Hematopoietic multipotent progenitor cell treated with erythropoietin and hydrocortisone succinate and interleukin-3 and kit ligand, for 17 days (in vitro differentiated cells): ENCODE measurements at regions not wholly inside any gene's neighbourhood (a gene's known extent, or its start where the extent isn't known, plus 50 kb on each side); places are given as distances from the start of the nearest gene placed in this dataset.
"Not testable (repeated sequence)": the region's sequence is repeated elsewhere in the genome, so short reads cannot be mapped to it uniquely, and the experiment has no call there.

Experiments used
- DNase-seq: peaks from one replicate; pipeline ENCODE4 v3.0.0-alpha.2; 2015; ENCODE audit warnings: low spot score

- no peak for DNase-seq
Measured at GRCh38 chr3:99586701-99587100, 51.7 kb upstream of the COL8A1 start.

GRCh38 chr3:99579965-99580364, 58.4 kb upstream of the COL8A1 start:
- DNase-seq, result no peak

- DNase-seq, result no peak
Measured at GRCh38 chr3:99579246-99579645, 59.1 kb upstream of the COL8A1 start.

GRCh38 chr3:99578339-99578970, 59.9 kb upstream of the COL8A1 start:
- no peak for DNase-seq

GRCh38 chr3:99576904-99577559, 61.4 kb upstream of the COL8A1 start:
- no peak for DNase-seq

GRCh38 chr3:99575683-99576082, 62.7 kb upstream of the COL8A1 start:
- no peak for DNase-seq

GRCh38 chr3:99570061-99570460, 68.3 kb upstream of the COL8A1 start:
- DNase-seq, result no peak

GRCh38 chr3:99568663-99569335, 69.6 kb upstream of the COL8A1 start:
- no peak for DNase-seq

GRCh38 chr3:99565331-99565730, 73.1 kb upstream of the COL8A1 start:
- no peak for DNase-seq

- DNase-seq, result no peak
Measured at GRCh38 chr3:99562990-99563607, 75.3 kb upstream of the COL8A1 start.

GRCh38 chr3:99562138-99562537, 76.3 kb upstream of the COL8A1 start:
- no peak for DNase-seq

GRCh38 chr3:99561056-99561455, 77.3 kb upstream of the COL8A1 start:
- no peak for DNase-seq

GRCh38 chr3:99559196-99559595, 79.2 kb upstream of the COL8A1 start:
- no peak for DNase-seq

- DNase-seq, result not testable (repeated sequence)
Measured at GRCh38 chr3:99555885-99556284, 82.5 kb upstream of the COL8A1 start.

- DNase-seq, result no peak
Measured at GRCh38 chr3:99551520-99551919, 86.9 kb upstream of the COL8A1 start.

GRCh38 chr3:99549957-99550603, 88.3 kb upstream of the COL8A1 start:
- no peak for DNase-seq

GRCh38 chr3:99549220-99549619, 89.2 kb upstream of the COL8A1 start:
- no peak for DNase-seq

- DNase-seq, result no peak
Measured at GRCh38 chr3:99548674-99549073, 89.7 kb upstream of the COL8A1 start.

- no peak for DNase-seq
Measured at GRCh38 chr3:99545941-99546580, 92.3 kb upstream of the COL8A1 start.

GRCh38 chr3:99544786-99545281, 93.6 kb upstream of the COL8A1 start:
- DNase-seq, result no peak

GRCh38 chr3:99543796-99544195, 94.6 kb upstream of the COL8A1 start:
- no peak for DNase-seq
